ENCODE measurements at regions not wholly inside any gene's neighbourhood (a gene's known extent, or its start where the extent isn't known, plus 50 kb on each side); places are given as distances from the start of the nearest gene placed in this dataset.

- no peak for TF ChIP-seq CTCF (IDR thresholded peaks at IDR 0.05; ENCODE audit: low read depth, low read length)
- no peak overlapping the region for H3K4me3 ChIP-seq (ENCODE audit: low read depth, low read length)
Observed at GRCh38 chr5:53256746-53257145, 147.2 kb upstream of the MOCS2 start.

GRCh38 chr5:53257806-53258373, 148.3 kb upstream of the MOCS2 start:
- no peak overlapping the region for H3K4me3 ChIP-seq (ENCODE audit: low read depth, low read length)
- TF ChIP-seq CTCF (IDR thresholded peaks at IDR 0.05; ENCODE audit: low read depth, low read length) = no peak

- no peak for TF ChIP-seq CTCF (IDR thresholded peaks at IDR 0.05; ENCODE audit: low read depth, low read length)
- H3K4me3 ChIP-seq (ENCODE audit: low read depth, low read length) = no peak overlapping the region
Observed at GRCh38 chr5:53259176-53259575, 149.6 kb upstream of the MOCS2 start.

GRCh38 chr5:53260446-53260845, 150.9 kb upstream of the MOCS2 start:
- H3K4me3 ChIP-seq (ENCODE audit: low read depth, low read length) = no peak overlapping the region
- no peak for TF ChIP-seq CTCF (IDR thresholded peaks at IDR 0.05; ENCODE audit: low read depth, low read length)

- no peak overlapping the region for H3K4me3 ChIP-seq (ENCODE audit: low read depth, low read length)
- TF ChIP-seq CTCF (IDR thresholded peaks at IDR 0.05; ENCODE audit: low read depth, low read length) = no peak
Observed at GRCh38 chr5:53261245-53261644, 151.7 kb upstream of the MOCS2 start.

GRCh38 chr5:53262348-53262970, 152.9 kb upstream of the MOCS2 start:
- peak; percentile 66 for TF ChIP-seq CTCF (IDR thresholded peaks at IDR 0.05; ENCODE audit: low read depth, low read length)
- no peak overlapping the region for H3K4me3 ChIP-seq (ENCODE audit: low read depth, low read length)

- no peak for TF ChIP-seq CTCF (IDR thresholded peaks at IDR 0.05; ENCODE audit: low read depth, low read length)
- H3K4me3 ChIP-seq (ENCODE audit: low read depth, low read length) = no peak overlapping the region
Observed at GRCh38 chr5:53263151-53263550, 153.6 kb upstream of the MOCS2 start.
